H1 (cell line): ENCODE measurements at regions not wholly inside any gene's neighbourhood (a gene's known extent, or its start where the extent isn't known, plus 50 kb on each side); places are given as distances from the start of the nearest gene placed in this dataset.

Experiments used
- CTCF ChIA-PET: fragments of 300-600 bp; sonication (Branson Sonifier 250); formaldehyde crosslinking; loops from one replicate; lab custom pipeline; 2021; ENCODE audit not compliant: partially characterized antibody; lab: Charles Lee
- POLR2A ChIA-PET: fragments of 300-600 bp; sonication (Branson Sonifier 250); formaldehyde crosslinking; loops from one replicate; lab custom pipeline; 2021; ENCODE audit warnings: inconsistent platforms; ENCODE audit not compliant: partially characterized antibody; lab: Charles Lee
- DNase-seq, 2 experiments: peaks; one replicate each; pipeline versions ENCODE4 v3.0.0 to v3.0.0-alpha.2; 2010 to 2022; ENCODE audit warnings: low spot score in 2 of 2, low read depth in 1 of 2, mixed read lengths in 1 of 2
- FAIRE-seq: peaks from 2 replicates; lab custom pipeline; 2011; peaks lifted over from hg19 to GRCh38; lab: Jason Lieb, UNC
- H2AFZ ChIP-seq: 2 replicates; pipeline ENCODE4 v1.8.1; 2012; ENCODE audit warnings: low read length, inconsistent platforms
- H2AK5ac ChIP-seq: 2 replicates; pipeline ENCODE4 v1.6.1; 2013; ENCODE audit warnings: low read depth, low read length
- H2BK120ac ChIP-seq: replicated peaks from 2 replicates; pipeline ENCODE3; 2013; ENCODE audit warnings: low read depth, low read length, inconsistent platforms
- H2BK12ac ChIP-seq: 2 replicates; pipeline ENCODE4 v1.6.1; 2013; ENCODE audit warnings: low read depth, low read length
- H2BK15ac ChIP-seq: 2 replicates; pipeline ENCODE4 v1.6.1; 2013; ENCODE audit warnings: low read length
- H2BK20ac ChIP-seq: 2 replicates; pipeline ENCODE4 v1.6.1; 2013; ENCODE audit warnings: low read length
- H2BK5ac ChIP-seq: 2 replicates; pipeline ENCODE4 v1.6.1; 2013; ENCODE audit warnings: low read depth, low read length
- H3K14ac ChIP-seq: 2 replicates; pipeline ENCODE4 v1.6.1; 2013; ENCODE audit warnings: inconsistent platforms; ENCODE audit not compliant: insufficient read length
- H3K18ac ChIP-seq: 2 replicates; pipeline ENCODE4 v1.6.1; 2013; ENCODE audit warnings: low read length; ENCODE audit errors: extremely low read depth
- H3K23ac ChIP-seq: 2 replicates; pipeline ENCODE4 v1.6.1; 2013; ENCODE audit warnings: inconsistent platforms; ENCODE audit not compliant: insufficient read length
- H3K23me2 ChIP-seq: 2 replicates; pipeline ENCODE4 v1.6.1; 2013; ENCODE audit warnings: low read depth, low read length
- H3K27ac ChIP-seq: 2 replicates; pipeline ENCODE4 v1.6.1; 2011; ENCODE audit warnings: low read depth, low read length, inconsistent platforms
- H3K27me3 ChIP-seq, 4 experiments: replicated peaks in 1 of 4; 1 replicate in 1 of 4; 2 replicates in 3 of 4; pipeline versions ENCODE4 v1.6.1 to v1.8.1; 2011 to 2013; ENCODE audit warnings: low read length in 3 of 4, mild to moderate bottlenecking in 3 of 4, inconsistent platforms in 2 of 4, mixed read lengths in 2 of 4, moderate library complexity in 1 of 4; ENCODE audit not compliant: control insufficient read depth in 3 of 4, insufficient read depth in 3 of 4; ENCODE audit errors: extremely low read depth in 1 of 4
- H3K36me3 ChIP-seq, 4 experiments: 2 replicates each; pipeline versions ENCODE4 v1.6.1 to v1.8.1; 2011 to 2013; ENCODE audit warnings: mild to moderate bottlenecking in 4 of 4, low read length in 3 of 4, moderate library complexity in 2 of 4, control low read depth in 1 of 4, inconsistent platforms in 1 of 4; ENCODE audit not compliant: insufficient read depth in 4 of 4, control insufficient read depth in 2 of 4
- H3K4ac ChIP-seq: replicated peaks from 2 replicates; pipeline ENCODE3; 2013; ENCODE audit warnings: low read length, low read depth, mixed read lengths, inconsistent platforms; ENCODE audit not compliant: insufficient read length
- H3K4me1 ChIP-seq, 4 experiments: replicated peaks in 1 of 4; 1 replicate in 1 of 4; 2 replicates in 3 of 4; pipeline versions ENCODE4 v1.6.1 to v1.8.1; 2011 to 2013; ENCODE audit warnings: low read length in 3 of 4, inconsistent platforms in 2 of 4, mixed read lengths in 1 of 4; ENCODE audit not compliant: insufficient read depth in 4 of 4, control insufficient read depth in 3 of 4
- H3K4me2 ChIP-seq, 2 experiments: 2 replicates each; pipeline versions ENCODE4 v1.6.1 to v1.8.1; 2011 to 2013; ENCODE audit warnings: low read depth in 2 of 2, low read length in 2 of 2, control low read depth in 1 of 2, inconsistent platforms in 1 of 2, mild to moderate bottlenecking in 1 of 2; ENCODE audit not compliant: insufficient read depth in 1 of 2
- H3K4me3 ChIP-seq, 4 experiments: fragments of 200-600, 300-600 bp in 1 of 4; sonication (generic), shearing (Covaris generic), sonication (Bioruptor Twin) in 1 of 4; 2 replicates each; pipeline versions ENCODE4 v1.5.1 to v1.8.1; 2011 to 2016; ENCODE audit warnings: low read length in 4 of 4, low read depth in 3 of 4, control low read depth in 2 of 4, inconsistent platforms in 2 of 4, mild to moderate bottlenecking in 2 of 4, mixed read lengths in 1 of 4, moderate library complexity in 1 of 4; ENCODE audit not compliant: insufficient read depth in 2 of 4; ENCODE audit errors: extremely low read depth in 1 of 4
- H3K56ac ChIP-seq: replicated peaks from 2 replicates; pipeline ENCODE3; 2013; ENCODE audit warnings: low read depth, mild to moderate bottlenecking, mixed read lengths, low read length, inconsistent platforms; ENCODE audit not compliant: insufficient read length
- H3K79me1 ChIP-seq: 2 replicates; pipeline ENCODE4 v1.6.1; 2013; ENCODE audit warnings: low read depth, low read length, control low read depth
- H3K79me2 ChIP-seq, 2 experiments: 2 replicates each; pipeline versions ENCODE4 v1.6.1 to v1.8.1; 2012 to 2013; ENCODE audit warnings: low read length in 2 of 2, mild to moderate bottlenecking in 2 of 2, inconsistent platforms in 1 of 2; ENCODE audit not compliant: insufficient read depth in 2 of 2, control insufficient read depth in 1 of 2
- H3K9ac ChIP-seq, 4 experiments: replicated peaks in 1 of 4; 1 replicate in 1 of 4; 2 replicates in 3 of 4; pipeline versions ENCODE4 v1.6.1 to v1.8.1; 2011 to 2013; ENCODE audit warnings: low read depth in 3 of 4, low read length in 3 of 4, control low read depth in 2 of 4, mild to moderate bottlenecking in 2 of 4, moderate library complexity in 2 of 4, inconsistent platforms in 1 of 4; ENCODE audit errors: extremely low read depth in 1 of 4
- H3K9me3 ChIP-seq, 2 experiments: 2 replicates each; pipeline versions ENCODE4 v1.6.1 to v1.8.1; 2012 to 2013; ENCODE audit warnings: mild to moderate bottlenecking in 2 of 2, moderate library complexity in 2 of 2, control low read depth in 1 of 2, inconsistent platforms in 1 of 2, low read depth in 1 of 2, low read length in 1 of 2, mixed read lengths in 1 of 2; ENCODE audit not compliant: insufficient read depth in 2 of 2
- H4K20me1 ChIP-seq, 2 experiments: replicated peaks in 1 of 2; 2 replicates each; pipeline versions ENCODE3 to v1.8.1; 2011 to 2013; ENCODE audit warnings: inconsistent platforms in 2 of 2, low read length in 2 of 2, mild to moderate bottlenecking in 1 of 2; ENCODE audit not compliant: insufficient read depth in 2 of 2, control insufficient read depth in 1 of 2
- H4K5ac ChIP-seq: 2 replicates; pipeline ENCODE4 v1.6.1; 2013; ENCODE audit warnings: low read length, low read depth, mixed read lengths, inconsistent platforms; ENCODE audit not compliant: insufficient read length
- H4K8ac ChIP-seq: 2 replicates; pipeline ENCODE4 v1.8.0; 2013; ENCODE audit warnings: mild to moderate bottlenecking, moderate library complexity, low read length, inconsistent platforms; ENCODE audit not compliant: insufficient read depth; ENCODE audit errors: extremely low read depth
- H4K91ac ChIP-seq: replicated peaks from 2 replicates; pipeline ENCODE3; 2013; ENCODE audit warnings: low read length, mixed read lengths, inconsistent platforms; ENCODE audit not compliant: insufficient read length
- BCL11A ChIP-seq, 2 experiments: IDR thresholded peaks; one replicate each; pipeline ENCODE4 v1.6.1; 2011; ENCODE audit warnings: low read depth in 2 of 2, low read length in 2 of 2, mild to moderate bottlenecking in 2 of 2
- CBX8 ChIP-seq: fragments of 300-800, 300-1000 bp; sonication (generic); IDR thresholded peaks from 2 replicates; pipeline ENCODE4 v1.7.1; 2016; ENCODE audit warnings: low read depth, low read length, borderline replicate concordance
- EGR1 ChIP-seq: IDR thresholded peaks from 2 replicates; pipeline ENCODE4 v1.6.1; 2011; ENCODE audit warnings: low read depth, low read length, borderline replicate concordance
- EP300 ChIP-seq, 2 experiments: IDR thresholded peaks; 1 replicate in 1 of 2; 2 replicates in 1 of 2; pipeline ENCODE4 v1.6.1; 2011 to 2012; ENCODE audit warnings: low read depth in 2 of 2, low read length in 2 of 2, mild to moderate bottlenecking in 2 of 2, borderline replicate concordance in 1 of 2, inconsistent platforms in 1 of 2, moderate library complexity in 1 of 2
- GTF2F1 ChIP-seq: IDR thresholded peaks from 2 replicates; pipeline ENCODE4 v1.6.1; 2012; ENCODE audit warnings: low read depth, low read length, improper control_type of control experiment, borderline replicate concordance
- KDM4A ChIP-seq: IDR thresholded peaks from one replicate; pipeline ENCODE4 v1.7.1; 2012; ENCODE audit warnings: low read depth, mild to moderate bottlenecking, moderate library complexity, low read length, inconsistent platforms; ENCODE audit not compliant: severe bottlenecking
- MAFK ChIP-seq: IDR thresholded peaks from 2 replicates; pipeline ENCODE4 v1.6.1; 2012; ENCODE audit warnings: low read depth, mild to moderate bottlenecking, improper control_type of control experiment, low read length
- RXRA ChIP-seq: IDR thresholded peaks from 2 replicates; pipeline ENCODE4 v1.6.1; 2011; ENCODE audit warnings: low read depth, mild to moderate bottlenecking, low read length, moderate library complexity; ENCODE audit not compliant: insufficient read depth
- SAP30 ChIP-seq: fragments of 300-600 bp; sonication (generic); IDR thresholded peaks from 2 replicates; pipeline ENCODE4 v1.7.1; 2012; ENCODE audit warnings: low read length, moderate library complexity, mild to moderate bottlenecking, inconsistent platforms; ENCODE audit not compliant: insufficient read depth, insufficient replicate concordance
- SIX5 ChIP-seq: IDR thresholded peaks from 2 replicates; pipeline ENCODE4 v1.6.1; 2011; ENCODE audit warnings: mild to moderate bottlenecking, low read depth, low read length
- SP1 ChIP-seq: IDR thresholded peaks from 2 replicates; pipeline ENCODE4 v1.6.1; 2011; ENCODE audit warnings: low read depth, low read length
- SP4 ChIP-seq: IDR thresholded peaks from 2 replicates; pipeline ENCODE4 v1.6.1; 2012; ENCODE audit warnings: low read length, inconsistent platforms
- TAF7 ChIP-seq: optimal IDR thresholded peaks from 2 replicates; pipeline ENCODE3; 2011; ENCODE audit warnings: low read depth, mild to moderate bottlenecking, inconsistent platforms, low read length, moderate library complexity, borderline replicate concordance
- TBP ChIP-seq: IDR thresholded peaks from 2 replicates; pipeline ENCODE4 v1.6.1; 2011; ENCODE audit warnings: low read depth, low read length, improper control_type of control experiment
- WGBS, 2 experiments: shearing (Covaris generic) in 1 of 2; methylation state at CpG; one replicate each; pipeline versions ENCODE4 v1.1.6 to v1.1.7; 2013 to 2015; ENCODE audit warnings: low lambda C conversion rate in 2 of 2, mixed read lengths in 2 of 2, inconsistent platforms in 1 of 2, low coverage in 1 of 2, missing lambda C conversion rate in 1 of 2; ENCODE audit not compliant: insufficient replicate concordance in 2 of 2, insufficient coverage in 1 of 2, insufficient read length in 1 of 2; ENCODE audit errors: extremely low coverage in 1 of 2, missing lambda C conversion rate in 1 of 2; 5-methylcytosine and 5-hydroxymethylcytosine counted together
- TF ChIP-seq, protein P1 (sequence below): IDR thresholded peaks from 2 replicates; pipeline ENCODE4 v1.6.1; 2011; ENCODE audit warnings: low read depth, mild to moderate bottlenecking, low read length; ENCODE audit not compliant: insufficient read depth

GRCh38 chr5:117497601-117498000 lies 923.0 kb upstream of the SEMA6A start:
- H4K8ac ChIP-seq, result no peak overlapping the region
- H2BK20ac ChIP-seq, result no peak overlapping the region
- H2BK12ac ChIP-seq, result no peak overlapping the region
- no peak overlapping the region for H2AFZ ChIP-seq
- H3K9ac ChIP-seq, result no peak overlapping the region
- no peaks in the 10 kb centered on the region for H4K20me1 ChIP-seq
- H3K36me3 ChIP-seq, result no peaks in the 10 kb centered on the region
- no peak overlapping the region for H4K5ac ChIP-seq
- H2BK5ac ChIP-seq, result no peak overlapping the region
- no peak overlapping the region for H3K14ac ChIP-seq
- no peak overlapping the region for H4K91ac ChIP-seq
- FAIRE-seq (no peak), DNase-seq (no peak)
- no peak overlapping the region for H2BK120ac ChIP-seq
- H3K23me2 ChIP-seq, result no peaks in the 10 kb centered on the region
- H3K27me3 ChIP-seq, result no peaks in the 10 kb centered on the region
- H2BK15ac ChIP-seq, result no peak overlapping the region
- ChIA-PET CTCF (no interaction called here), POLR2A (no interaction called here)
- H3K4me1 ChIP-seq, result no peaks in the 10 kb centered on the region
- H3K79me2 ChIP-seq, result no peaks in the 10 kb centered on the region
- no peaks in the 10 kb centered on the region for H3K9me3 ChIP-seq
- no peaks in the 10 kb centered on the region for H3K79me1 ChIP-seq
- no peak overlapping the region for H3K4me2 ChIP-seq
- H3K56ac ChIP-seq, result no peak overlapping the region
- H3K18ac ChIP-seq, result no peak overlapping the region
- H3K4ac ChIP-seq, result no peak overlapping the region
- H3K27ac ChIP-seq, result no peak overlapping the region
- no peak overlapping the region for H3K23ac ChIP-seq
- H2AK5ac ChIP-seq, result no peak overlapping the region
- 92% methylated on average over 3 of the region's 3 CpGs; no CpG with 5 or more reads in 1 of the 2 experiments for WGBS, 2 experiments
- H3K4me3 ChIP-seq, result no peak overlapping the region
- TF ChIP-seq TAF7 (no peak), RXRA (no peak), SP1 (no peak), BCL11A (IDR thresholded peaks at IDR 0.05; ENCODE audit: low read depth in 2 of 2, low read length in 2 of 2) (no peak), MAFK (no peak), SIX5 (no peak), SAP30 (no peak), CBX8 (no peak), SP4 (no peak), EP300 (IDR thresholded peaks at IDR 0.05; ENCODE audit: borderline replicate concordance in 1 of 2, low read depth in 2 of 2, low read length in 2 of 2) (no peak), TBP (no peak), KDM4A (no peak), GTF2F1 (no peak), EGR1 (no peak)
- TF ChIP-seq, protein P1, sequence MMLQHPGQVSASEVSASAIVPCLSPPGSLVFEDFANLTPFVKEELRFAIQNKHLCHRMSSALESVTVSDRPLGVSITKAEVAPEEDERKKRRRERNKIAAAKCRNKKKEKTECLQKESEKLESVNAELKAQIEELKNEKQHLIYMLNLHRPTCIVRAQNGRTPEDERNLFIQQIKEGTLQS, result no peak
